NCI-H69 (cell line): ENCODE measurements at regions not wholly inside any gene's neighbourhood (a gene's known extent, or its start where the extent isn't known, plus 50 kb on each side); places are given as distances from the start of the nearest gene placed in this dataset.

Experiments used
- DNase-seq: peaks from one replicate; lab custom pipeline; 2025; lab: John Stamatoyannopoulos, UW

GRCh38 chr12:94815450-94815849, 165.1 kb upstream of the TMCC3 start:
- DNase-seq: no peak

GRCh38 chr12:94813314-94813713, 163.0 kb upstream of the TMCC3 start:
- DNase-seq: peak; percentile 17

- DNase-seq: no peak
These were observed 162.0 kb upstream of the TMCC3 start for GRCh38 chr12:94812345-94812744.

GRCh38 chr12:94811611-94812010, 161.3 kb upstream of the TMCC3 start:
- no peak for DNase-seq

- DNase-seq: no peak
These were observed 157.6 kb upstream of the TMCC3 start for GRCh38 chr12:94807951-94808350.

- DNase-seq: no peak
These were observed 156.3 kb upstream of the TMCC3 start for GRCh38 chr12:94806617-94807016.

GRCh38 chr12:94805749-94806529, 155.6 kb upstream of the TMCC3 start:
- no peak for DNase-seq

- no peak for DNase-seq
These were observed 153.6 kb upstream of the TMCC3 start for GRCh38 chr12:94803939-94804338.

- DNase-seq: no peak
These were observed 152.4 kb upstream of the TMCC3 start for GRCh38 chr12:94802796-94803195.

- no peak for DNase-seq
These were observed 151.4 kb upstream of the TMCC3 start for GRCh38 chr12:94801745-94802144.

- DNase-seq: no peak
These were observed 148.8 kb upstream of the TMCC3 start for GRCh38 chr12:94799136-94799535.

GRCh38 chr12:94798113-94798512, 147.8 kb upstream of the TMCC3 start:
- DNase-seq: no peak

GRCh38 chr12:94795520-94795919, 145.2 kb upstream of the TMCC3 start:
- DNase-seq: no peak

- DNase-seq: no peak
These were observed 144.7 kb upstream of the TMCC3 start for GRCh38 chr12:94795044-94795443.

- DNase-seq: no peak
These were observed 142.8 kb upstream of the TMCC3 start for GRCh38 chr12:94793191-94793595.

- DNase-seq: no peak
These were observed 142.3 kb upstream of the TMCC3 start for GRCh38 chr12:94792693-94793092.

GRCh38 chr12:94791933-94792332, 141.6 kb upstream of the TMCC3 start:
- no peak for DNase-seq

- no peak for DNase-seq
These were observed 140.5 kb upstream of the TMCC3 start for GRCh38 chr12:94790825-94791224.

GRCh38 chr12:94790370-94790769, 140.0 kb upstream of the TMCC3 start:
- no peak for DNase-seq

- DNase-seq: no peak
These were observed 139.3 kb upstream of the TMCC3 start for GRCh38 chr12:94789510-94790225.

- DNase-seq: no peak
These were observed 137.9 kb upstream of the TMCC3 start for GRCh38 chr12:94788298-94788697.

- DNase-seq: no peak
These were observed 136.5 kb upstream of the TMCC3 start for GRCh38 chr12:94786906-94787305.

GRCh38 chr12:94783862-94784261, 133.5 kb upstream of the TMCC3 start:
- no peak for DNase-seq

GRCh38 chr12:94783343-94783742, 133.0 kb upstream of the TMCC3 start:
- no peak for DNase-seq
